GM23338 (cell line): ENCODE measurements at regions not wholly inside any gene's neighbourhood (a gene's known extent, or its start where the extent isn't known, plus 50 kb on each side); places are given as distances from the start of the nearest gene placed in this dataset.

Experiments
- ATAC-seq: fragments of 200-7000 bp; cut with Tn5 transposase; 3 replicates; pipeline ENCODE4 v1.9.1; 2020
- DNase-seq: peaks from one replicate; pipeline ENCODE4 v3.0.0-alpha.2; 2015; ENCODE audit warnings: low spot score
- H2AFZ ChIP-seq: fragments of 200-600 bp; sonication (generic); 2 replicates; pipeline ENCODE4 v1.8.0; 2016; ENCODE audit warnings: antibody characterized with exemption, mild to moderate bottlenecking, moderate library complexity
- H3F3A ChIP-seq: fragments of 200-600 bp; sonication (generic); replicated peaks from 2 replicates; pipeline ENCODE4 v1.8.0; 2017; ENCODE audit warnings: antibody characterized with exemption, mixed run types, low read depth
- H3K27ac ChIP-seq: fragments of 200-600 bp; sonication (generic); 2 replicates; pipeline ENCODE4 v1.6.1; 2016; ENCODE audit warnings: low read depth
- H3K27me3 ChIP-seq: fragments of 200-600 bp; sonication (generic); 2 replicates; pipeline ENCODE4 v1.8.0; 2016; ENCODE audit warnings: mild to moderate bottlenecking, mixed run types, moderate library complexity; ENCODE audit not compliant: insufficient read depth
- H3K36me3 ChIP-seq: fragments of 200-600 bp; sonication (generic); 2 replicates; pipeline ENCODE4 v1.8.0; 2016; ENCODE audit warnings: mild to moderate bottlenecking; ENCODE audit not compliant: insufficient read depth
- H3K4me1 ChIP-seq: fragments of 200-600 bp; sonication (generic); 2 replicates; pipeline ENCODE4 v1.8.0; 2016; ENCODE audit warnings: mild to moderate bottlenecking, moderate library complexity; ENCODE audit not compliant: insufficient read depth
- H3K4me2 ChIP-seq: fragments of 200-600 bp; sonication (generic); 2 replicates; pipeline ENCODE4 v1.7.1; 2017; ENCODE audit warnings: mixed run types
- H3K4me3 ChIP-seq: fragments of 200-600 bp; sonication (generic); 2 replicates; pipeline ENCODE4 v1.6.1; 2016; ENCODE audit warnings: mixed run types
- H3K79me2 ChIP-seq: fragments of 200-600 bp; sonication (generic); replicated peaks from 2 replicates; pipeline ENCODE4 v1.8.0; 2017; ENCODE audit warnings: mild to moderate bottlenecking; ENCODE audit not compliant: insufficient read depth
- H3K9me2 ChIP-seq: fragments of 200-600 bp; sonication (generic); 2 replicates; pipeline ENCODE4 v1.8.0; 2017; ENCODE audit not compliant: insufficient read depth
- H4K20me1 ChIP-seq: fragments of 200-600 bp; sonication (generic); replicated peaks from 2 replicates; pipeline ENCODE4 v1.8.0; 2017; ENCODE audit warnings: mild to moderate bottlenecking; ENCODE audit not compliant: insufficient read depth
- H3K27ac Mint-ChIP-seq: 2 replicates; pipeline ENCODE4 v1.8.0; 2020; ENCODE audit warnings: inconsistent platforms, mild to moderate bottlenecking, moderate library complexity, mixed read lengths
- H3K27me3 Mint-ChIP-seq: 3 replicates; pipeline ENCODE4 v1.8.0; 2022; ENCODE audit warnings: low read depth, mild to moderate bottlenecking, moderate library complexity, mixed read lengths, inconsistent platforms; ENCODE audit not compliant: insufficient read depth, poor library complexity
- H3K36me3 Mint-ChIP-seq: 3 replicates; pipeline ENCODE4 v1.8.0; 2021; ENCODE audit warnings: low read depth, mild to moderate bottlenecking, inconsistent platforms, moderate library complexity, mixed read lengths
- H3K4me1 Mint-ChIP-seq: 3 replicates; pipeline ENCODE4 v1.8.0; 2020; ENCODE audit warnings: mild to moderate bottlenecking, inconsistent platforms, mixed read lengths
- H3K4me3 Mint-ChIP-seq: 3 replicates; pipeline ENCODE4 v1.8.0; 2021; ENCODE audit warnings: moderate library complexity, mild to moderate bottlenecking, inconsistent platforms, mixed read lengths
- H3K9me3 Mint-ChIP-seq: 3 replicates; pipeline ENCODE4 v1.8.0; 2020; ENCODE audit warnings: moderate library complexity, mild to moderate bottlenecking, inconsistent platforms, mixed read lengths
- CREB1 ChIP-seq: fragments of 250-450 bp; sonication (Bioruptor Pico); IDR thresholded peaks from 2 replicates; pipeline ENCODE4 v1.5.0; 2020; ENCODE audit warnings: low read depth, mild to moderate bottlenecking, moderate library complexity
- EZH2 ChIP-seq: fragments of 200-600 bp; sonication (generic); IDR thresholded peaks from one replicate; pipeline ENCODE4 v1.8.0; 2017; ENCODE audit warnings: antibody characterized with exemption, mild to moderate bottlenecking, low read depth; ENCODE audit not compliant: unreplicated experiment
- EZH2phosphoT487 ChIP-seq: fragments of 200-600 bp; sonication (generic); IDR thresholded peaks from one replicate; pipeline ENCODE4 v1.8.1; 2018; ENCODE audit warnings: antibody characterized with exemption; ENCODE audit not compliant: unreplicated experiment
- JUNB ChIP-seq: IDR thresholded peaks from one replicate; pipeline ENCODE4 v1.6.1; 2016; ENCODE audit warnings: antibody characterized with exemption; ENCODE audit not compliant: unreplicated experiment
- NANOG ChIP-seq: IDR thresholded peaks from 2 replicates; pipeline ENCODE4 v1.6.1; 2016; ENCODE audit warnings: antibody characterized with exemption, borderline replicate concordance
- POLR2AphosphoS5 ChIP-seq: IDR thresholded peaks from 2 replicates; pipeline ENCODE4 v1.6.1; 2016; ENCODE audit warnings: antibody characterized with exemption, low read depth
- REST ChIP-seq: IDR thresholded peaks from one replicate; pipeline ENCODE4 v1.6.1; 2018; ENCODE audit warnings: antibody characterized with exemption; ENCODE audit not compliant: unreplicated experiment
- STAT1 ChIP-seq: IDR thresholded peaks from one replicate; pipeline ENCODE4 v1.6.1; 2016; ENCODE audit warnings: antibody characterized with exemption; ENCODE audit not compliant: unreplicated experiment
- ZNF114 ChIP-seq: fragments of 250-450 bp; sonication (Bioruptor Pico); IDR thresholded peaks from 2 replicates; pipeline ENCODE4 v1.5.0; 2020; ENCODE audit warnings: mild to moderate bottlenecking, moderate library complexity
- ZNF331 ChIP-seq: fragments of 250-450 bp; sonication (Bioruptor Pico); IDR thresholded peaks from 2 replicates; pipeline ENCODE4 v1.5.0; 2020; ENCODE audit warnings: low read depth, mild to moderate bottlenecking, moderate library complexity
- TF ChIP-seq, protein P1 (sequence below): IDR thresholded peaks from 2 replicates; pipeline ENCODE4 v1.6.1; 2016; ENCODE audit warnings: antibody characterized with exemption
- TF ChIP-seq, protein P2 (sequence below), 2 experiments: fragments of 200-600 bp in 1 of 2; sonication (generic) in 1 of 2; conservative IDR thresholded peaks; 2 replicates each; pipeline versions ENCODE4 v1.5.1 to v1.6.1; 2016 to 2017; ENCODE audit warnings: antibody characterized with exemption in 2 of 2, low read depth in 2 of 2, mild to moderate bottlenecking in 2 of 2, moderate library complexity in 1 of 2
- TF ChIP-seq, protein P3 (sequence below): fragments of 250-450 bp; sonication (Bioruptor Pico); IDR thresholded peaks from 2 replicates; pipeline ENCODE4 v1.5.0; 2020; ENCODE audit warnings: mild to moderate bottlenecking, moderate library complexity

DNA sequence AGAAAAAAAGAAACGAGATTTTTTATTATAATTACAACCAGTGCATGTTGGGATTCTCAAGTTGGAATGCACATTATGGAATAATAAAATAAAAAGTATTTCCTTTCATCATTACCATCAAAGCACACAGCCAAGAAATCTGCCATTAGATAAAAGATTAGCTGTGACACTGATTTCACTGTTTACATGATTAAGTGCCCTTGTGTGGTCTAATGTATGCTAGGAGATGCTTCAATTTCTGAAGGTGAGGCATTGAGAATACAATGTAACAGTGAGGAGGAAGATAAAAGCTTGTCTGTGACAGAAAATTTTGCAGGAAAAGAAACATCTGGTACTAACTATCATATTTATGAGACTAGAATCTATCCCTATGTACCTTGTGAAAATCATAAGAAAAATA is 409.7 kb upstream of the PRMT6 start:
- no peaks in the 10 kb centered on the region for H3K4me1 ChIP-seq
- Mint-ChIP-seq H3K9me3 (no peaks in the 10 kb centered on the region), H3K4me1 (no peaks in the 10 kb centered on the region), H3K27ac (no peak overlapping the region), H3K36me3 (no peaks in the 10 kb centered on the region), H3K27me3 (no peaks in the 10 kb centered on the region), H3K4me3 (no peak overlapping the region)
- DNase-seq, result no peak
- TF ChIP-seq JUNB, result no peak
- TF ChIP-seq EZH2, result no peak
- TF ChIP-seq, protein P1, sequence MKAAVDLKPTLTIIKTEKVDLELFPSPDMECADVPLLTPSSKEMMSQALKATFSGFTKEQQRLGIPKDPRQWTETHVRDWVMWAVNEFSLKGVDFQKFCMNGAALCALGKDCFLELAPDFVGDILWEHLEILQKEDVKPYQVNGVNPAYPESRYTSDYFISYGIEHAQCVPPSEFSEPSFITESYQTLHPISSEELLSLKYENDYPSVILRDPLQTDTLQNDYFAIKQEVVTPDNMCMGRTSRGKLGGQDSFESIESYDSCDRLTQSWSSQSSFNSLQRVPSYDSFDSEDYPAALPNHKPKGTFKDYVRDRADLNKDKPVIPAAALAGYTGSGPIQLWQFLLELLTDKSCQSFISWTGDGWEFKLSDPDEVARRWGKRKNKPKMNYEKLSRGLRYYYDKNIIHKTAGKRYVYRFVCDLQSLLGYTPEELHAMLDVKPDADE, result no peak
- TF ChIP-seq, protein P2, sequence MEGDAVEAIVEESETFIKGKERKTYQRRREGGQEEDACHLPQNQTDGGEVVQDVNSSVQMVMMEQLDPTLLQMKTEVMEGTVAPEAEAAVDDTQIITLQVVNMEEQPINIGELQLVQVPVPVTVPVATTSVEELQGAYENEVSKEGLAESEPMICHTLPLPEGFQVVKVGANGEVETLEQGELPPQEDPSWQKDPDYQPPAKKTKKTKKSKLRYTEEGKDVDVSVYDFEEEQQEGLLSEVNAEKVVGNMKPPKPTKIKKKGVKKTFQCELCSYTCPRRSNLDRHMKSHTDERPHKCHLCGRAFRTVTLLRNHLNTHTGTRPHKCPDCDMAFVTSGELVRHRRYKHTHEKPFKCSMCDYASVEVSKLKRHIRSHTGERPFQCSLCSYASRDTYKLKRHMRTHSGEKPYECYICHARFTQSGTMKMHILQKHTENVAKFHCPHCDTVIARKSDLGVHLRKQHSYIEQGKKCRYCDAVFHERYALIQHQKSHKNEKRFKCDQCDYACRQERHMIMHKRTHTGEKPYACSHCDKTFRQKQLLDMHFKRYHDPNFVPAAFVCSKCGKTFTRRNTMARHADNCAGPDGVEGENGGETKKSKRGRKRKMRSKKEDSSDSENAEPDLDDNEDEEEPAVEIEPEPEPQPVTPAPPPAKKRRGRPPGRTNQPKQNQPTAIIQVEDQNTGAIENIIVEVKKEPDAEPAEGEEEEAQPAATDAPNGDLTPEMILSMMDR (conservative IDR thresholded peaks at IDR 0.05; ENCODE audit: low read depth in 2 of 2), result no peak
- TF ChIP-seq STAT1, result no peak
- no peak for TF ChIP-seq NANOG
- no peak for TF ChIP-seq ZNF331 (CRISPR knock-in tag)
- TF ChIP-seq, protein P3, sequence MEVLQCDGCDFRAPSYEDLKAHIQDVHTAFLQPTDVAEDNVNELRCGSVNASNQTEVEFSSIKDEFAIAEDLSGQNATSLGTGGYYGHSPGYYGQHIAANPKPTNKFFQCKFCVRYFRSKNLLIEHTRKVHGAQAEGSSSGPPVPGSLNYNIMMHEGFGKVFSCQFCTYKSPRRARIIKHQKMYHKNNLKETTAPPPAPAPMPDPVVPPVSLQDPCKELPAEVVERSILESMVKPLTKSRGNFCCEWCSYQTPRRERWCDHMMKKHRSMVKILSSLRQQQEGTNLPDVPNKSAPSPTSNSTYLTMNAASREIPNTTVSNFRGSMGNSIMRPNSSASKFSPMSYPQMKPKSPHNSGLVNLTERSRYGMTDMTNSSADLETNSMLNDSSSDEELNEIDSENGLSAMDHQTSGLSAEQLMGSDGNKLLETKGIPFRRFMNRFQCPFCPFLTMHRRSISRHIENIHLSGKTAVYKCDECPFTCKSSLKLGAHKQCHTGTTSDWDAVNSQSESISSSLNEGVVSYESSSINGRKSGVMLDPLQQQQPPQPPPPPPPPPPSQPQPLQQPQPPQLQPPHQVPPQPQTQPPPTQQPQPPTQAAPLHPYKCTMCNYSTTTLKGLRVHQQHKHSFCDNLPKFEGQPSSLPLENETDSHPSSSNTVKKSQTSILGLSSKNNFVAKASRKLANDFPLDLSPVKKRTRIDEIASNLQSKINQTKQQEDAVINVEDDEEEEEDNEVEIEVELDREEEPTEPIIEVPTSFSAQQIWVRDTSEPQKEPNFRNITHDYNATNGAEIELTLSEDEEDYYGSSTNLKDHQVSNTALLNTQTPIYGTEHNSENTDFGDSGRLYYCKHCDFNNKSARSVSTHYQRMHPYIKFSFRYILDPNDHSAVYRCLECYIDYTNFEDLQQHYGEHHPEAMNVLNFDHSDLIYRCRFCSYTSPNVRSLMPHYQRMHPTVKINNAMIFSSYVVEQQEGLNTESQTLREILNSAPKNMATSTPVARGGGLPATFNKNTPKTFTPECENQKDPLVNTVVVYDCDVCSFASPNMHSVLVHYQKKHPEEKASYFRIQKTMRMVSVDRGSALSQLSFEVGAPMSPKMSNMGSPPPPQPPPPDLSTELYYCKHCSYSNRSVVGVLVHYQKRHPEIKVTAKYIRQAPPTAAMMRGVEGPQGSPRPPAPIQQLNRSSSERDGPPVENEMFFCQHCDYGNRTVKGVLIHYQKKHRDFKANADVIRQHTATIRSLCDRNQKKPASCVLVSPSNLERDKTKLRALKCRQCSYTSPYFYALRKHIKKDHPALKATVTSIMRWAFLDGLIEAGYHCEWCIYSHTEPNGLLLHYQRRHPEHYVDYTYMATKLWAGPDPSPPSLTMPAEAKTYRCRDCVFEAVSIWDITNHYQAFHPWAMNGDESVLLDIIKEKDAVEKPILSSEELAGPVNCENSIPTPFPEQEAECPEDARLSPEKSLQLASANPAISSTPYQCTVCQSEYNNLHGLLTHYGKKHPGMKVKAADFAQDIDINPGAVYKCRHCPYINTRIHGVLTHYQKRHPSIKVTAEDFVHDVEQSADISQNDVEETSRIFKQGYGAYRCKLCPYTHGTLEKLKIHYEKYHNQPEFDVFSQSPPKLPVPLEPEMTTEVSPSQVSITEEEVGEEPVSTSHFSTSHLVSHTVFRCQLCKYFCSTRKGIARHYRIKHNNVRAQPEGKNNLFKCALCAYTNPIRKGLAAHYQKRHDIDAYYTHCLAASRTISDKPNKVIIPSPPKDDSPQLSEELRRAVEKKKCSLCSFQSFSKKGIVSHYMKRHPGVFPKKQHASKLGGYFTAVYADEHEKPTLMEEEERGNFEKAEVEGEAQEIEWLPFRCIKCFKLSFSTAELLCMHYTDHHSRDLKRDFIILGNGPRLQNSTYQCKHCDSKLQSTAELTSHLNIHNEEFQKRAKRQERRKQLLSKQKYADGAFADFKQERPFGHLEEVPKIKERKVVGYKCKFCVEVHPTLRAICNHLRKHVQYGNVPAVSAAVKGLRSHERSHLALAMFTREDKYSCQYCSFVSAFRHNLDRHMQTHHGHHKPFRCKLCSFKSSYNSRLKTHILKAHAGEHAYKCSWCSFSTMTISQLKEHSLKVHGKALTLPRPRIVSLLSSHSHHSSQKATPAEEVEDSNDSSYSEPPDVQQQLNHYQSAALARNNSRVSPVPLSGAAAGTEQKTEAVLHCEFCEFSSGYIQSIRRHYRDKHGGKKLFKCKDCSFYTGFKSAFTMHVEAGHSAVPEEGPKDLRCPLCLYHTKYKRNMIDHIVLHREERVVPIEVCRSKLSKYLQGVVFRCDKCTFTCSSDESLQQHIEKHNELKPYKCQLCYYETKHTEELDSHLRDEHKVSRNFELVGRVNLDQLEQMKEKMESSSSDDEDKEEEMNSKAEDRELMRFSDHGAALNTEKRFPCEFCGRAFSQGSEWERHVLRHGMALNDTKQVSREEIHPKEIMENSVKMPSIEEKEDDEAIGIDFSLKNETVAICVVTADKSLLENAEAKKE (CRISPR knock-in tag), result no peak
- TF ChIP-seq ZNF114, result no peak
- no peak for TF ChIP-seq POLR2AphosphoS5
- no peak for TF ChIP-seq CREB1 (CRISPR knock-in tag)
- no peak for TF ChIP-seq EZH2phosphoT487
- TF ChIP-seq REST, result no peak
- H3K27me3 ChIP-seq, result no peaks in the 10 kb centered on the region
- no peaks in the 10 kb centered on the region for H3K79me2 ChIP-seq
- H3K36me3 ChIP-seq, result no peaks in the 10 kb centered on the region
- no peaks in the 10 kb centered on the region for H3K9me2 ChIP-seq
- H3K27ac ChIP-seq, result no peak overlapping the region
- H4K20me1 ChIP-seq, result no peaks in the 10 kb centered on the region
- no peak overlapping the region for H3K4me2 ChIP-seq
- no peak overlapping the region for H2AFZ ChIP-seq
- H3K4me3 ChIP-seq, result no peak overlapping the region
- no peaks in the 10 kb centered on the region for H3F3A ChIP-seq
- no peak for ATAC-seq
